SK-MEL-5 (cell line): ENCODE measurements at regions not wholly inside any gene's neighbourhood (a gene's known extent, or its start where the extent isn't known, plus 50 kb on each side); places are given as distances from the start of the nearest gene placed in this dataset.
"Not testable (repeated sequence)": the region's sequence is repeated elsewhere in the genome, so short reads cannot be mapped to it uniquely, and the experiment has no call there.

Source experiments
- DNase-seq: peaks from one replicate; pipeline ENCODE4 v3.0.0-alpha.2; 2016; ENCODE audit warnings: low read depth, low spot score
- in situ Hi-C: cut with HindIII; loops from 2 replicates; pipeline ENCODE4 v1.10.0; 2016; ENCODE audit warnings: low sequenced_read_pairs, high pct_unique_total_duplicates, low pct_unique_long_range_greater_than_20kb

DNA sequence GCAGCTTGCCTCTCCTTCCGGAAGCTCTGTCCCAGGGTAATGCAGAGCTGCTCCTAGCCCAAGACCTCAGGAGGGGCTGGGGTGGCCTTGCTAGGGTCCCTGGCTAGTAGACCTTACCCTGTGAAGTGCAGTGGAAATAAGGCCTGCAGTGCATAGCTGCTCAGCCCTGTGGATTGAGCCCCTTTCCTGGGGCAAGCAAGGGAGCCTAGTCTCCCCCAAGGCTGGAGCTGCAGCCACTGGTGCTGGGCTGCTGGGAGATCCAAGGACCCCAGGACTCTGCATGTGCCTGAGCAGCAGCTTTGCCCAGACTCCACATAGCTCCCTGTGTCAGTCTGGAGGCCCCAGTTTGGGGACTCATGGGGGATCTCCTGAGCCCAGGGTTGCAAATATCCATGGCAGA lies 57.9 kb downstream of the FANCF start:
- no peak for DNase-seq
- in situ Hi-C loops: loop anchor here (25.0 kb wide), 1 partner anchor 220 kb away; no protein-coding TSS in a partner anchor

DNA sequence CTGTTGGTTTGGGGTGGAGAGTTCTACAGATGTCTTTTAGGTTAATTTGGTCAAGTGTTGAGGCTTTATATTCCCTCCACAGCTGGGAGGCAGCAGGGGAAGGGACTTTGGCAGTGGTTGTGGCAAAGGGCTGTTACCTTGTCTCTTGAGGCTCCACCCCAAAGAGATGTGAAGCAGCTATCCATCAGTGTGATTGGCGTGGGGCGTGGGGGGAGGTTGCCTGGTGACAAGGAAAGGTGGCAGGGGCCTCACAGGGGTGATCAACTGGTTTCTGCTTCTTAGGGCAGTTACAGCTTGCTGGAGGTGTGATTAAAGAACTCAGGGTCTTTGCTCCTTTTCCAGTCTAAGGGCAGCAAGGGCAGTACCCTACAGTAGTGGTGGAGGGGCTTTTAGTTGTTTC lies 59.3 kb downstream of the FANCF start:
- in situ Hi-C loops: loop anchor here (25.0 kb wide), 1 partner anchor 221 kb away; no protein-coding TSS in a partner anchor
- DNase-seq: no peak

DNA sequence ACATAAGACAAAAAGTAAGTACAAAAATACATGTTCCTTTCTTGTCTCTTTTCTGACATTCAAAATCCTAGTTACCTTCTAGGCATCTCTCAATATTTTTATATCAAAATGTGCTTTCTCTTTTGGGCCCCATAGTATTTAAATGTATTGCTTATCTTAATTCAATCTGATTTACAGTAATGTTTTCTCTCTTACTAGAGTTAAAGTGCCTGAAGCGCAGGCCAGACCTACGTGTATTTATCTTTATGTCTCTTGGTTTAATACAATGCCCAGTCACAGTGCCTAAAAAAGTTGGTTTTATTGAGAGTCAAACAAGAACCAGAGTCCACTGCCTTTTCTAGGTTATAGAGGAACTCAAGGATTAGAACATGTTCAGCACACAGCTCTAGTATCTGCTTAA lies 64.3 kb downstream of the FANCF start:
- no peak for DNase-seq
- in situ Hi-C loops: loop anchor here (25.0 kb wide), 1 partner anchor 226 kb away; no protein-coding TSS in a partner anchor

DNA sequence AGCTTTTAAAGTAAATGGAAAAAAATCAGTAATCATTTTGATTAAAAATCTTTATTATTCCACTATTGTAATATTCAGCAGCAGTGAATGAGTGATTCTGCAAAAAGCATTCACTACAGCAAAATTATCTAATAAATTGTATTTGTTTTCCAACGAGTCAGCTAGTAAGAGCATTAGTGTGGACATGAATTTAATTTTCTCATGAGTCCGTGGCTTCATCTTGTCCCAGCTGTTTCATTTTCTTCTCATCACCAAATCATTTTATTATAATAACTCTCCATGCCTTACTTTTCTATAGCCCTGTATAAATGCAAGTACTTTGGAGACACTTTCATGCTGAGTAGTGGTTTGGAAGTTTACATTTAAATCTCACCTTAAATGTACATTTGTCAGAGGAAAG lies 66.2 kb downstream of the FANCF start:
- no peak for DNase-seq

DNA sequence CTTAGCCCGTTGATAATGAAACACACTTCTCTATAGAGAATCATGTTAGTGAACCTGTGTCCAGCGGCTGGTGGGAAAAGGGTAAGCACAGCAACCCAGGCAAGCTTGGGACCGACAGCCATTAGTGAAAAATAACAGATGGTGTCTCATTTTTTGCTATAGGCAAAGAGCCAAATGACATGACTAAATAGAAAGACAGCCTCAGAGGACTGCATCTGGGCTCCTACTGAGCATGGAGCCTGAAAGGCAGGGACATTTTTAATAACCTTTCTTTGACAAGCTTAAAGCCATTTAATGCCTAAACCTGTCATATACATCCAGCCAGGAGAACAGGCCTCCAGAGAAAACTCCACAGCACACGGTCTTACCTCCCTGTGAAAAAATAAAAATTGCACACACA lies 67.0 kb downstream of the FANCF start:
- in situ Hi-C loops: loop anchor here (25.0 kb wide), 1 partner anchor 229 kb away; no protein-coding TSS in a partner anchor
- no peak for DNase-seq

More for the DNA sequence above, 66.2 kb downstream of the FANCF start:
- in situ Hi-C loops: loop anchor here (25.0 kb wide), 1 partner anchor 228 kb away; no protein-coding TSS in a partner anchor

DNA sequence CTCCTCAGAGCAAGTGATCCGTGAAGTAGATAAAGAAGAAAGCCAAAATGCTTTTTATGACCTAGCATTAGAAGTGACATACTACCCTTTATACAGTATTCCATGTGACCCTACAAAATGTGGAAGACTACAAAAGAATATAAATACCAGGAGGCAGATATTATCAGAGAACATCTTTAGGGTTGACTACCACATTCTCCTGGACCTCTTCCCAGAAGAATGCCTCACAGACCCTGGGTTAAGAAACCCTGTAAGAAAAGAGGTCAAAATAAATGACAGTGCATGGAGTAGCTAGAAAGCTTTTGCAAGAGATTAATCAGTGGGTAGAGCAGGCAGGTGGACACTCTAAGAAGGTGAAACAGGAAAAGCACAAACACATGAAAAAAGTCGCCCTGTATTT lies 69.2 kb downstream of the FANCF start:
- DNase-seq: no peak
- in situ Hi-C loops: loop anchor here (25.0 kb wide), 1 partner anchor 231 kb away; no protein-coding TSS in a partner anchor

DNA sequence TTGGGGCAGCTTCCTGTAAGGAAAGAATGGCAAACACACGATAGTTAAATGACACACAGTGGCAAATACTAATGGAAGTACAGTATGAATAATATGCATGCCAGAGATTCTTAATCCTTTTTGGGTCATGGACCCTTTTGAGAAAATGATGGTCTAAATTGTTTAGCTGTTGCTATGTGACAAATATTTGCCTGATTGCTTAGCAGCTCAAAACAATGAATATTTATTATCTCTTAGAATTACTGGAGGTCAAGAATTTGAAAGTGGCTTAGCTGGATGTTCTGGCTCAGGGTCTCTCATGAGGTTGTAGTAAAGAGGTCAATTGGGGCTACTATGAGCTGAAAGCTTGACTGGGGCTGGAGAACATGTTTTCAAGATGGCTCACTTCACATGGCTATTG lies 69.7 kb downstream of the FANCF start:
- no peak for DNase-seq
- in situ Hi-C loops: loop anchor here (25.0 kb wide), 1 partner anchor 231 kb away; no protein-coding TSS in a partner anchor

DNA sequence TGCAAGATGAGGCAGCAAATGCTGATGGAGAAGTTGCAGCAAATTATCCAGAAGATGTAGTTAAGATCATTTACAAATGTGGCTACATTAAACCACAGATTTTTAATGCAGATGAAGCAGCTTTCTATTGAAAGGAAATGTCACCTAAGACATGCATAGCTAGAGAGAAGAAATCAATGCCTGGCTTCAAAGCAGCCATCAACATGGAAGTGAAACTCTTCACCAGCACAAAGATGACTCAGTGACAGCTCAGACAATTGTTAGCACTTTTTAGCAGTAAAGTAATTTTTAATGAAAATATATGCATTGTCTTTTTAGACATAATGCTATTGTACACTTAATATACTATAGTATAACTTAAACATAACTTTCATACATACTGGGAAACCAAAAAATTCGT lies 71.4 kb downstream of the FANCF start:
- in situ Hi-C loops: loop anchor here (25.0 kb wide), 1 partner anchor 233 kb away; no protein-coding TSS in a partner anchor
- DNase-seq: no peak

DNA sequence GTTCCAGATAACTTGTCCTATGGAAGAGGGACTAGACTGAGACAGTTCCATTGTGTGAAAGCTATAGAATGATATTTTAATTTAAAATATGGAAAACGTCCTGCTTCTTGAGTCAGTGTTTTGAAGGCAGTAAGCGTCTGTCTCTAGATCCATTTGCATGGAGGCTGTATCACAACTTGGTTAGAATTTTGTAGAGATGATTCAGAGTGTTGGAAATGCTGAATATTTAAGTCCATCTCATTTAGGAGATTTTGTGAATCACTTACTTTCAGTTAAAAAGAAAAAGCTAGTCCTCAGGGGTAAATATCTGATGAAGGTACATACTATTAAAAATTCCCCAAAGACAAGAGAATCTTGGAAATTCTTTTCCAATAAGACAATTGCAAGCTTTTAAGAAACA lies 72.7 kb downstream of the FANCF start:
- DNase-seq: no peak
- in situ Hi-C loops: loop anchor here (25.0 kb wide), 1 partner anchor 234 kb away; no protein-coding TSS in a partner anchor

DNA sequence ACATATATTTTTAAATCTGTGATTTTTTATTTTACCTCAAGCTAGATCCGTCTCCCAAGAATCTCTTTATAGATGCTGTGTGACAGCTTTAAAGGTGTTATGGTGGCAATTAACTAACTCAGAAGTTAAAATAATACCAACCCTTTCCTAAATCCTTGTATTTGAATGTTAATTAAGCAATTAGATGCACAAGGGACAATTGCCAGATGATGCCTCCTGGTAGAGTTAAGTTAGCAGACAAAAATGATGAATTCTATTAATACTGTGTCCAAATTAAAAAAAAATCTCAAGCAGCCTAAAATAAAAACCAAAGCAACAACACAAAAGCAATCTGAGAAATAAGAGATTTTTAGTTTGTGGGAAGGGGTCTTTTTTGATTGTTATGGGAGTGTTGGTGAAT lies 78.9 kb downstream of the FANCF start:
- in situ Hi-C loops: no loop called here

DNA sequence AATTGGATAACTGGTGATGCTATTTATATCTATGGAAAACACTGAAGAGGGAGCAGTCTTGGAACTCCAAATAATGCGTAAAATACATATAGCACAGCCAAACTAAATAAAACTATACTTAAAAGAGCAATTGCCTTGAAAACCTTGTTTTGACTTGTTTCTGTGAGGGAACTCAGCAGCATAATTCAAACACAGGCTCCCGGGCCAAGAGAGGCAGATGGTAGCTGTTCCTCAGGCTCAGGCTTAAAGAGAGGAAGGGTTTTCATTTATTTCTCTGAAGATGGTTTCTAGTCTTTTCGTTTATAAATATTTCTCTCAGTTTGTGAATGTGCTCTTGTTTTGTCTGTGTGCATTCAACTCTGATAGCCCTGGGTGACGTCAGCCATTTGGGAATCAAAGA lies 82.4 kb downstream of the FANCF start:
- DNase-seq: no peak
- in situ Hi-C loops: no loop called here

More for the DNA sequence above, 78.9 kb downstream of the FANCF start:
- no peak for DNase-seq

DNA sequence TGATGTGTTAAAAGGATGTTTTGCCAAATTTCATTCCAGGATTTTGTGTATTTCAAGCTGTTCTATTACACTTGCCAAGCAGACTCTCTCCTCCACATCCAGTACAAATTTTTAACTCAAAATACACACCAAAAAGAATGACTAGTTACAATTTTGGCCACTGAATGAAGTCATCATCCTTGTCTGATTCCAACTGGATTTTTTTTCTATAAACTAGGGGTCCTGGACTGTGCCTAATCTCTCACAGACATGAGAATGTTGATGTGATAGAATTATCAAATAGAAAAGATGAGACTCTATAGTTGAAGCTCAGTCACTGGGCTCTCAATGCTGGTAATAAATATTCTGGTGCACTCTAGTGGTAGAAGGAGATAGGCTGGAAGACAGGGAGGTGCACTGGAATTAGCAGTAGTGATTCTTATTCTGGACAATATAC lies 85.8 kb downstream of the FANCF start:
- DNase-seq: peak; percentile 77
- in situ Hi-C loops: no loop called here

DNA sequence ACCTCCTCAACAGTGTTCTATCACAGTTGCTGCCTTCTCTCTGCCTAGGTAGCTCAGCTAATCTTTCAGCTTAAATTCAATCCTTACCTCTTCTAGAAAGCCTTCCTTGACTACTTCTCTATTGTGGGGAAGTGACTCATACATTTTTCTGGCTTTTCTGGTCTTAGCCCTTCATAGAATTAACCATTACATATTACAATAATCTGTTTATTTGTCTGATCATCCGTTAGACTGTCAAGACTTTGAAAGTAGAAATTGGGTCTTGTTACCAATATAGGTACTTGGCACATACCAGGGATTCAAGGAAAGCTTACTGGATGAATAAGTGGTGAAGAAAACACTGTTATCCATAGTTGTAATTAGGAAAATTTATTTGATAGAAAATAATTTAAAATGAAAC lies 89.6 kb downstream of the FANCF start:
- in situ Hi-C loops: no loop called here
- no peak for DNase-seq

DNA sequence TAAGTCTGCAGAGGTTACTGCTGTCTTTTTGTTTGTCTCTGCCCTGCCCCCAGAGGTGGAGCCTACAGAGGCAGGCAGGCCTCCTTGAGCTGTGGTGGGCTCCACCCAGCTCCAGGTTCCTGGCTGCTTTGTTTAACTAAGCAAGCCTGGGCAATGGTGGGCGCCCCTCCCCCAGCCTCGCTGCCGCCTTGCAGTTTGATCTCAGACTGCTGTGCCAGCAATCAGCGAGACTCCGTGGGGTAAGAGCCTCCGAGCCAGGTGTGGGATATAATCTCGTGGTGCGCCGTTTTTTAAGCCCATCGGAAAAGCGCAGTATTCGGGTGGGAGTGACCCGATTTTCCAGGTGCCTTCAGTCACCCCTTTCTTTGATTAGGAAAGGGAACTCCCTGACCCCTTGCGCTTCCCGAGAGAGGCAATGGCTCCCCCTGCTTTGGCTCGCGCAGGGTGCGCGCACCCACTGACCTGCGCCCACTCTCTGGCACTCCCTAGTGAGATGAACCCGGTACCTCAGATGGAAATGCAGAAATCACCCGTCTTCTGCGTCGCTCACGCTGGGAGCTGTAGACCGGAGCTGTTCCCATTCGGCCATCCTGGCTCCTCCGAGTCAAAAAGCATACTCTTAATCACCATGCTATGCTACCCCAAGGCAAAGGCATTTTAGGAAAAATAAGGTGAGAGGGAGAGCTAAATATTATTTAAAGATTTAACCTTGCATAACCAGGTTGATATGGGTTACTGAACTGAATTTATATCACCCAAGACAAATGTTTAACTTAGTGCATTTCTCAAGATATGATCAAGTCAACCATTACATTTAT lies 96.8 kb downstream of the FANCF start:
- in situ Hi-C loops, DNase-seq: not testable (repeated sequence)

DNA sequence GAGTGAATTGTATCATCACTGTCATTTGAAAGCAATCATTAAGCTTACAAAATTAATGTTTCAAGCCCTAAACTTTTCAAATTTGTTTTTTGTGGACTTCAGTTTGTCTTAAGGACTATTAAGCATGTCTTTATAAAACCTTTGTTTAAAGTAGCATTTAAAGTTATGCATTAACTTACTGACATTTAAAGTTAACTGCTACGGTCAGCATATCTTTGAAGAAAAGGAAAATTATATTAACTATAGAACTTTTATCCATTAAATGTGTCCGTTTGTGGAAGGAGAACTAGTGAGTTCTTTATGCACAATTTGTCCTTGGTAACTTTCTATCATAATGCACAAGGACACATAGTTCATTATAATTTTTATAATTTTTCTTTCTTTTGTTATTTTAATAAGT lies 103.4 kb downstream of the FANCF start:
- in situ Hi-C loops: no loop called here
- DNase-seq: no peak

DNA sequence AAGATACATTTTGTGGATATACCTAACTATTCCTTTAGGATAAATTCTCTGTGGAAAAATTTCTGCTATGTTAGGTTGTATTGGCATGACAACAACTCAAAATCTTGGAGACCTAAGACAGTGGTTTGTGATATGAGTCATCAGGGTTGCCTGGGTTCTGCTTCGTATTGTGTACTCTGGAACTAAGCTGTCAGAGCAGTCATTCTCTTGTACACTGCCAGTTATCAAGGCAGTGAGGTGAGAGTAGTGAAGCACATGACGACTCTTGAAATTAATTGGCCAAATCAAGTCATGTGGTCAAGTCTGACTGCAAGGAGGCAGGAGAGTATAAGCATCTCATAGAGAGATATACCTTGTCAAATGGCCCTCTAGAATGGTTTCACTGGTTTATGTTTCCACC lies 104.4 kb downstream of the FANCF start:
- peak; percentile 5 for DNase-seq
- in situ Hi-C loops: no loop called here

DNA sequence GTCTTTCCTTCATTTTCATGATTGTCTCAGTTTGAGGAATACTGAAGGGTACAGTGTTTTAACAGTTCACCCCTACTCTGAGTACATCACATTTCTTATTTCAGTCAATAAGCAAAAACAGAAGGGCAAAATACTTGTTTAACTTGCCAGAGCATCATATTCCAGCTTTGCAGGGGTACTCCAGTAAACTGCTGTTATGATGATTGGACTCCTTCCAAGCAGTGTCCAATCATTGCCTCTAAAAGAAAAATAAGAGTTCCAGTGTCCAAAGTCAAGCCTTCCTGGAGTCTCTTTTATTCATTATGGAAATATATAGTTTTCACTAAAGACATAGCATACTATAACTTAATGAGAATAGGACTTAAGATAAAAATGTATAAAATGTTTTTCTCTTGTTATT lies 105.1 kb downstream of the FANCF start:
- in situ Hi-C loops: no loop called here
- no peak for DNase-seq

DNA sequence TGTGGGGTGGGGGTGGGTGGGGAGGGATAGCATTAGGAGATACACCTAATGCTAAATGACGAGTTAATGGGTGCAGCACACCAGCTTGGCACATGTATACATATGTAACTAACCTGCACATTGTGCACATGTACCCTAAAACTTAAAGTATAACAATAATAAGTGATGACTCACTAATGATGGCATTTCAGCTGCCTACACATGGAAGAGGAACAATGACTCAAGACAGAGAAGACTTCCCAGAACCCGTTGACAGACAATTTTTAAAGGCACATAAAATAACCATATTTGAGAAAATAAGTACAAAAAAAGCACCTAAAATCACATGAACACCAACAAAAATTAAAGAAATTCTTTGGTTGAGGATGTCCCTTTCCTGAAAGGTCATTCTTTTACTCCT lies 107.3 kb downstream of the FANCF start:
- DNase-seq, in situ Hi-C loops: not testable (repeated sequence)

DNA sequence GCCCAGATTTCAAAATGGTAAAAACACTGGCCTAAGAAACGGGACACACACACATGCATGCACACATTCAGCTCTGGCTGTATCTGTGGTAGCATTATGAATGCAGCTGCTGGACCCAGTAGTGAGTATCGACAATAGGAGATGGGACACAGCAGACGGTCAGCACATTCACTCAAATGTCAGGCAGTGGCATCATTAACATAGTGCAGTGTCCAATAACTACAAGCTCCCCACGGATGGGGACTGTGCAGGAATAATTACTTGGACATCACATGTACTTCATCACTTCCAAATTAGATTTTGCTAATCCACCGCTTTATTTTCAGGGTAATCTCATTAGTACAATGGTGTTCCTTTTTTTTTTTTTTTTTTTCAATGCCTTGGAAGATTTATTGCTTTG lies 109.5 kb downstream of the FANCF start:
- in situ Hi-C loops: no loop called here
- DNase-seq: no peak
